NCI-H2171 treated with DMSO at 0.1 percent for 48 hours (cell line): ENCODE measurements at regions not wholly inside any gene's neighbourhood (a gene's known extent, or its start where the extent isn't known, plus 50 kb on each side); places are given as distances from the start of the nearest gene placed in this dataset.

Source experiments
- DNase-seq: peaks from one replicate; lab custom pipeline; 2025; lab: John Stamatoyannopoulos, UW

- DNase-seq, result no peak
These were observed 58.2 kb downstream of the ESM1 start for GRCh38 chr5:54927097-54927746.

GRCh38 chr5:54924487-54924886, 60.9 kb downstream of the ESM1 start:
- DNase-seq, result no peak

GRCh38 chr5:54917323-54917722, 68.1 kb downstream of the ESM1 start:
- no peak for DNase-seq

DNA sequence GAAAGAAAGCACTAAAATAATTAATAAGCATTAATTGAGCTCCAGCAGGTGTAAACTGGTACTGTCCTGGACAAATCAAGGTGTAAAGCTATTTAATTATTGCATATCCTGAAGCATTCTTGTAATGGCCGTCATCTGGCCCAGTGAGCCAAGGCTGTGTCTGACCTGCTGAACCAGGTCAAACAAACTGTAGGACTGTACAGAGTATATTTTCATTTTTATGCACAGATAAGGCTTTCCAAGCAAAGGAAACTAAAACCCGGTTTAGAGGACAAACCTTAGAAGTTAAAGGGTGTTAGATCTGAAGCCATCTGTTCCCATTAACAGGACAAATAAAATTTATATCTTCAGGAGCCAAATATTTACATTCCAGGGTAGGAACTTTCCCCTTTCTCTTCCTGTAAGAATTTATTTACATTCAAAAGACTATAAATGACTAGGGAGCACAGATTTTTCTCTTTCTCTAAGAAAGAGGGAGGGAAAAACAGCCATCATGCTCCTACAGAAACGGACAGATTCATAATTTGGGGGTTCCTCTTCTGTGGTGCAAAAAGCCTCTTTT, 69.8 kb downstream of the ESM1 start:
- no peak for DNase-seq

DNA sequence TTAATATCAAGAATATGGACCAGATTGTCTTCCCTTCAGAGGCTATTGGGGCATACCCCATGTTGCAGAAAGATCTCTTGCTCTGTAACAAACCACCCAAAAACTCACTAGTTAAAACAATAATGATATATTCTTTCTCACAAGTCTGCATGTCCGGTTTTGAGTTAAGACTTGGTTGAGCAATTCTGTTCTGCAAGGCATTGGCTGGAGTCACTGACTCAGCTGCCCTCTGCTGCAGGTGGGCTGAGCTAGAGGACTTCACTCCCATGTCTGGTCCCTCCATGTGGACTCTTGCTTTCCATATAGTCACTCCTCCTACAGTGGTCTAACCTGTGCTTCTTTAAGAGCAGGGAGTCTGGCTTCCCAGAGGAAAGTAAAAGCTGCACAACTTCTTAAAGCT, 73.4 kb downstream of the ESM1 start:
- DNase-seq, result no peak

GRCh38 chr5:54909911-54910870, 75.2 kb downstream of the ESM1 start:
- DNase-seq, result peak; percentile 94

DNA sequence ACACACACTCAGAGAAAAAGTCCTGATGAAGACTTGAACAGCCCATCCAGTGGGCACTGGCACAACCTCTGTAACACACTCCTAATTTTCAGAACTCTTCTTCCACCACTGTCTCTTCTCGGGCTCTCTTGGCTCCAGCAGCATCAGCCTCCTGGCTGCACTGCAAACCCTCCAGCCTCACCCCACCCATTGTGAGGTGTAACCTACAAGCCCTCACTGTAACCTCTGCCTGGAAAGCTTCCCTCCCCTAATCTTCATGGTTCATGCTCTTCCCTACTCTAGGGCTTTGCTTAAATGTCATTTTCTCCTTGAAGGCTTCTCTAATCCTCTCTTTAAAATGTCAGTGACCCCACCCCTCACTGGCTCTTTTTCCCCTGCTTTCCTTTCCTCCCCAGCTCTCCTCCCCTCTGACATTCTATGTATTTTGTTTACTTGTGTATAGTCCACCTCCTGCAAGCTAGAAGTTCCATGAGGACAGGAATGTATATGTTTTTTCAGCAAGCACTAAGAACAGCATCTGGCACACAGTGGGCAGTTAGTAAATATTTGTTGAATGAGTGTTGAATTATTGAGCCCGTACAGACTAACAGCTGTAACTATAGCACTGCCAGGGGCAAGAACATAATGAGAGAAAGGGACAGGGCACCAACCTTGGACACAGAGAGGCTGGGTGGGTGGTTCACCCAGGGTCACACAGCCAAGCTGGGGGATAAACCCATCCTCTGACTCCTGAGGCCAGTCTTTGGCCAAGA, 76.4 kb downstream of the ESM1 start:
- peak; percentile 55 for DNase-seq

DNA sequence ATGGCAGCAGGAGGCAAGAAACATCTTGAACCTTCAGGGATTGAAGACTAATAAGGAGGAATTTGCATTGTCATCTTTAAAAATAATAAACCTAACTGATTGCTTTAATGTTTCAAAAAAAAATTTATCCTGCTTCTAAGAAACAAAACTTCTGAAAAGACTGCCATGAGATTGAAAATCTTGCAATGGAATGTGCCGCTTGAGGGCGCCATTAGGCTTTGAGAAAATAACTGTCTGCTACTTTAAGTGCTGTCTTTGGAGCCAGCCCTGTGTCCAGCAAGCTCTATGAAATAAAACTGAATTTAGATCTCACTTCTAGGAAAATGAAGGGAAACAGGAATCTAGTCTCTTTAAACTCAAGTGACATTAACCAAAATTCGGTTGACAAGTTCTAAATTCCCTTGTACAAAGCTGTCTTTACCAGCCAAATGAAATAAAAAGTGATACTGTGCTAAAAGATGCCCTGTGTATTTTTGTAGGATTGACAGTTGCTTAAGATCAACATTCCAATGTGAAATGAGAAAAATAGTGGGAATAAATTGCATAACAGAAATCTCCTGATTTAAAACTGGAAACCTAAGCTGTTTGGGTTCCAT, 79.4 kb downstream of the ESM1 start:
- DNase-seq, result peak; percentile 63

GRCh38 chr5:54905246-54905795, 80.1 kb downstream of the ESM1 start:
- DNase-seq, result no peak

DNA sequence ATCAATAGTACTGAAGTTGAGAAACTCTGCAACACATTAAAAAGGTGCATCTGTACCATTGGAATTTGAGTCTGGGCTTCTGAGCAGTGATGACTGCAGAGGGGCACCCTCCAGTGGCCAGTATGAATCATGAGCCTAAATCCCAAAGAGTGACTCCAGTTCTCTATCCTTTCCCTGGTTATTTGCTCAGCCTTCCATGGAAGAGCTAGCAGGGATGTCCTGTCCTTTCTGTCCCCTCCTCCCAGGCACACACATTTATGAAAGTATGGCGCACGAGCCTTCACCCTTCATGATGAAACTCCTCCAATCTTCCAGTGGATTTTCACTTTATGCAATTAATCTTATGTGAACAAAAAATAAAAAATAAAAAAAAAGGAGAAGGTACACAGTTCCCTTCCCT, 81.0 kb downstream of the ESM1 start:
- DNase-seq, result peak; percentile 60

DNA sequence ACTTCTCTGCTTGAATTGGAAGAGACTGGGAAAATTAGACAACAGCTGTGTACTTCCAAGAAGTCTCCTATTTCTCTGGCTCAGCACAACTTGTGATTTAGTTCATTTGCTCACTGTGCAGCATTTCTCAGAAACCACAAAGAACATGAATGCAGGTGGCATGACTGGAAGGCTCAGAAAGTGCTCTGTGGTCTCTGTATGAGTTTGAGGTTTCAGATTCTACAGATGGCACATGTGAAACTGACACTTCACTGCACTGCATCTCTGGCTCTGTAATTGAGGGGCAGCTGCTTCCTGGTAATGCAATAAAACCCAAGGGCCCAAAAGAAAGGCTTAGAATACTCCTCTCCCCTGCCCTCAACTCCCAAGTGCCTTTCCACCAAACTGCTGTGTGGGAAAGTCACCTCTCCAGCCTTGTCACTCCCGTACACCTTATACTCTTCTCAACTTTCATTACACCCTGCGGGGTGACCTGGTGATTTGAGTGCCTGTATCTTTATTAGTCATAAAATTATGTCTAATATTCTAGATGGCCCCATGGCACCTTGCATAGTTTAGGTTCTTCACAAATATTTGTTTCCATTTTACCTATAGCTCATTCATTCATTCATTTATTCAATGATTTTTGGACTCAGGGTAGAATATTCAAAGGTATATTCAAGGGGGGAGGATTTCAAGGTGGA, 82.5 kb downstream of the ESM1 start:
- DNase-seq, result peak; percentile 100

- DNase-seq, result peak; percentile 58
These were observed 84.2 kb downstream of the ESM1 start for GRCh38 chr5:54900984-54901725.

- DNase-seq, result no peak
These were observed 88.4 kb downstream of the ESM1 start for GRCh38 chr5:54897001-54897400.

- DNase-seq, result peak; percentile 97
These were observed 89.5 kb downstream of the ESM1 start for GRCh38 chr5:54895816-54896341.

DNA sequence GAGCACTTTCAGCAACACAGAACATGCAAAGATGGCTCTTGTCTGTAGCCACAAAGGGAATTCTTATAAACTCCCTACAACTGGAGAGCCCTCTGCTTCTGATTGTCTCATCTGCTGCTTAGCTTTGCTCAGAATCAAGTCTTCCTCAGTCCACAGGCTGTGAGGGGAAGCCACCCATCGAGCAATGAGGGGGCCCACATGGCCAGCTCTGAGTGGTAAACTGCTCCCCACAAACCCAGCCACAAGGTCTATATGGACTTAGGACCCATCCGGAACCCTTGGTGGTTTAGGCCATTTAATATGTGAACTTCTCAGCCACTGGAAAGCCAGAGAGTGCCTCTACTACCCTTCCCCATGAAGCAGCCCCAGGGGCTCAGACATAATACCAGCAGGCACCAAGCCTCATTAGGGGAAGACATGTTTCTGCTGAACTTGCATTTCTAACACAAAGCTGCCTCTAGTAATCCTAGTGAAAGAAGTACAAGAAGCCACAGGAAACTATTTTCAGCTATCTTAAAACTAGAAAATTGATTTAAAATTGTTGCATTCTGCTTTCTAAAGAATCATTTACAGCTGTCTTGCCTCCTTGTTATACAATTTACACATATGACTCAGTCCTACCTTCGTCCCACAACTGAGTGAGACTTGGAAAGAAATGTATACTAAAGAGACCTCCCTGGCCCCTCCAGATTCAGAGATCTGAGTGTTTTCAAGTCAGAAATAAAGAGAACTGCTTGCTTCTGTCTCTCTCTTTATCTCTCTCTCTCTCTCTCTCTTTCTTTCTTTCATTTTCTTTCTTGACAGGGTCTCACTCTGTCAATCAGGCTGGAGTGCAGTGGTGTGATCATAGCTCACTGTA, 90.2 kb downstream of the ESM1 start:
- DNase-seq, result no peak

DNA sequence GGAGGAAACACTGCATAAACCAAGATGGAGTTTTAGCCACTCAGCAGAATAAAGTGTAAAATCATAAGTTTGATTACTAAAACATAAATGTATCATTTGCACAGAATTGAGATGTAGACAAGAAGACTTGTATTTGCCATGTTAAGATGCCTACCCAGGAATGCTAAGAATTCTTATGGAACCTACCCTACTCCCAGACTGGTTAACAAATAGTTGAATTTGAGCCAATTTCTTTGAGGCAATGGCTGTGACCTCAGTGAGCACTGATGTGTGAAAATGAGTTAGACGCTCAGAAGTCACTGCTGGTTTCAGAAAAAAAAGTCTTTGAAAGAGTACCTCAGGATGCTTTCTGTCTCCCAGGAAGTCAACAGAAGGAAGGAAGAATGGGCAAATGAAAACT, 95.6 kb downstream of the ESM1 start:
- peak; percentile 72 for DNase-seq

DNA sequence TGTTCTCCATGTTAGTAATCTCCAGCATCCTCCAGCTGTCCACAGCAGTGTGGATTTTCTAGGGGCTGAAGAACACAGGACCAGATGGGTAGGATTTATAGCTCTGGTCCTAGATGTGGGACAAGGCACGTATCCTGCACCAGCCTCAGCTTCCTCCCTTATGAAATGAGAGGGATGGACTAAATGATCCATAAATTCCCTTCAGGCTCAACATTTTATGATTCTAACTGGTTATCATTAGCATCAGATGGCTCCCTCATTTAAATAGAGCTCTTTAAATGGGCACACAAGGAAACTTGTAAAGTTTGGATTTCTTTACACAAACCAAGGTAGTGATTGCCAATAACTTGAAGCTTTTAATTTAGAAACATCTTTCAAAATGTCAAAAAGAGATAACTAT, 97.7 kb downstream of the ESM1 start:
- no peak for DNase-seq

DNA sequence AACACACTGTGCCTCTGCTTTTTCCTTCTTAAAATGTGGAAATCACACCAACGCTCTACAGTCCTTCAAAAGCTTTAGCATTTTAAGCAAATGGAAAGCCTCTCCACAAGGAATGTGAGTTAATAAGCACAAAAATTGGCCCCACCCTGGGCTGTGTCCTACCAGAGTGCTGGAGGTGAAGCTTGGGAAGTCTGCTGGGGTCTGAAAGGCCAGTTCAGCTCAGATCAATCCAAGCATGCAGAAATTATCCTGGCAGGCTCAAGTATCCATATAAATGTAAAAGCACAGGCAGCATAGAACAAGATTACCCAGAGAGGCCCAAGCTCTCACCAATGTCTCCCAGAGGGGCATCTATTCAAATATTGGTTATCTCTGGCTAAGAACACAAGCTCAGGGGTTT, 98.5 kb downstream of the ESM1 start:
- DNase-seq, result no peak

DNA sequence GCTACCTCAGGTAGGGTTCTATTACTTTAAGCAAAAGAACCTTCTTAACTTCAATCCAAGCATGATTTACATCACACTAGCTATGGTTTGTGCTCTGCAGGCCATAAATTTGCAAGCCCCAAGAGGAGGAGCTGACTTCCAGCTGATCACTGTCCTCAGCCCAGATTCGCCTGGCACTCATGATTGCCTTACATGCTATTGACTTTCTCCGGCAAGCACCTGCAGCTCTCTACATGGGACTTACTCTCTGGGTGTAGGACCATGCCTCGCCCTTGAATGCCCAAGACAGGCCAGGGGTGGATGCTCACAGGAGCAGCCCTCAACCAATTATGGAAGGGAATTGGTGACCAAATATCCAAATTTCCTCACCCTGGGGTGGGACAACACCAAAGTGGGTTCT, 99.8 kb downstream of the ESM1 start:
- no peak for DNase-seq
